HepG2 (cell line): ENCODE measurements at regions not wholly inside any gene's neighbourhood (a gene's known extent, or its start where the extent isn't known, plus 50 kb on each side); places are given as distances from the start of the nearest gene placed in this dataset.

Source experiments
- ATAC-seq: fragments of 200-7000 bp; cut with Tn5 transposase; 3 replicates; pipeline ENCODE4 v1.9.1; 2020; ENCODE audit warnings: mild to moderate bottlenecking, moderate library complexity
- BruUV-seq: library from RNA; stranded (reverse); fragments of 400-500 nt; replicated peaks from 2 replicates; lab custom pipeline; 2021; lab: Mats Ljungman, UMichigan
- CTCF ChIA-PET: fragments of 300-600 bp; formaldehyde crosslinking; extraction: SDS; loops from one replicate; lab custom pipeline; 2021; ENCODE audit warnings: low total read pairs, inconsistent platforms, low intra/inter-chr PET ratio; lab: Yijun Ruan, JAX
- POLR2A ChIA-PET: fragments of 350-600 bp; sonication (Branson Sonifier 250); formaldehyde crosslinking; loops from one replicate; lab custom pipeline; 2020; ENCODE audit warnings: antibody characterized with exemption, inconsistent platforms; lab: Yijun Ruan, JAX
- DNase-seq: peaks from one replicate; pipeline ENCODE4 v3.0.0-alpha.2; 2015; ENCODE audit warnings: low spot score
- FAIRE-seq: peaks from 3 replicates; lab custom pipeline; 2011; peaks lifted over from hg19 to GRCh38; lab: Jason Lieb, UNC
- H2AFZ ChIP-seq: one replicate; pipeline ENCODE4 v1.6.1; 2011; ENCODE audit warnings: low read length, inconsistent platforms
- H3K27ac ChIP-seq: fragments of 300-600 bp; 3 replicates; pipeline ENCODE4 v1.8.0; 2011; ENCODE audit warnings: mixed run types, mild to moderate bottlenecking, mixed read lengths, low read length, inconsistent platforms; ENCODE audit not compliant: insufficient read depth; ENCODE audit errors: extremely low read length
- H3K27me3 ChIP-seq, 2 experiments: fragments of 200-600 bp in 1 of 2; 2 replicates in 1 of 2; 3 replicates in 1 of 2; pipeline versions ENCODE4 v1.6.0 to v1.8.0; 2011; ENCODE audit warnings: low read length in 2 of 2, mild to moderate bottlenecking in 2 of 2, moderate library complexity in 2 of 2, inconsistent platforms in 1 of 2; ENCODE audit not compliant: insufficient read depth in 2 of 2, control insufficient read depth in 1 of 2
- H3K36me3 ChIP-seq, 2 experiments: fragments of 200-600 bp in 1 of 2; replicated peaks in 1 of 2; 2 replicates in 1 of 2; 3 replicates in 1 of 2; pipeline versions ENCODE4 v1.5.1 to v1.8.0; 2011; ENCODE audit warnings: low read length in 2 of 2, inconsistent platforms in 1 of 2; ENCODE audit not compliant: insufficient read depth in 2 of 2, control insufficient read depth in 1 of 2
- H3K4me1 ChIP-seq: 2 replicates; pipeline ENCODE4 v1.5.1; 2012; ENCODE audit warnings: low read length, inconsistent platforms; ENCODE audit not compliant: insufficient read depth
- H3K4me2 ChIP-seq: 2 replicates; pipeline ENCODE4 v1.6.0; 2011; ENCODE audit warnings: low read depth, low read length, inconsistent platforms
- H3K4me3 ChIP-seq, 3 experiments: fragments of 200-600 bp in 1 of 3; sonication (generic), shearing (Covaris generic) in 1 of 3; replicated peaks in 1 of 3; 2 replicates each; pipeline ENCODE4 v1.5.1; 2011 to 2016; ENCODE audit warnings: low read length in 3 of 3, inconsistent platforms in 2 of 3, low read depth in 2 of 3, mild to moderate bottlenecking in 2 of 3, control low read depth in 1 of 3, mixed read lengths in 1 of 3; ENCODE audit not compliant: insufficient read depth in 1 of 3
- H3K79me2 ChIP-seq: one replicate; pipeline ENCODE4 v1.6.1; 2011; ENCODE audit warnings: low read length, inconsistent platforms; ENCODE audit not compliant: insufficient read depth
- H3K9ac ChIP-seq: 2 replicates; pipeline ENCODE4 v1.6.0; 2011; ENCODE audit warnings: mild to moderate bottlenecking, low read depth, low read length, inconsistent platforms; ENCODE audit not compliant: insufficient read depth
- H3K9me3 ChIP-seq: 2 replicates; pipeline ENCODE4 v1.5.1; 2012; ENCODE audit warnings: mild to moderate bottlenecking, low read length
- H4K20me1 ChIP-seq: 2 replicates; pipeline ENCODE4 v1.6.0; 2011; ENCODE audit warnings: inconsistent platforms, mild to moderate bottlenecking, low read length, moderate library complexity; ENCODE audit not compliant: insufficient read depth
- ATF2 ChIP-seq: sonication (generic); formaldehyde crosslinking; IDR thresholded peaks from 2 replicates; pipeline ENCODE4 v1.4.0; 2020; ENCODE audit warnings: missing genetic modification reagents
- EZH2 ChIP-seq: conservative IDR thresholded peaks from 2 replicates; pipeline ENCODE4 v1.6.1; 2012; ENCODE audit warnings: mild to moderate bottlenecking, low read depth, low read length, moderate library complexity
- GMEB1 ChIP-seq: sonication (generic); formaldehyde crosslinking; IDR thresholded peaks from 2 replicates; pipeline ENCODE4 v1.5.1; 2020; ENCODE audit warnings: missing genetic modification reagents, mild to moderate bottlenecking, borderline replicate concordance
- MAFF ChIP-seq: IDR thresholded peaks from 2 replicates; pipeline ENCODE4 v1.6.1; 2011; ENCODE audit warnings: low read depth, low read length, improper control_type of control experiment
- MXD4 ChIP-seq: IDR thresholded peaks from 2 replicates; pipeline ENCODE4 v1.6.1; 2016; ENCODE audit warnings: mild to moderate bottlenecking, missing biosample characterization, missing genetic modification reagents
- NFRKB ChIP-seq: fragments of 450-650 bp; IDR thresholded peaks from 2 replicates; pipeline ENCODE4 v1.6.1; 2017
- RXRB ChIP-seq: IDR thresholded peaks from 2 replicates; pipeline ENCODE4 v1.6.1; 2016; ENCODE audit warnings: borderline replicate concordance, missing genetic modification reagents, missing compliant biosample characterization
- SMAD9 ChIP-seq: sonication (generic); formaldehyde crosslinking; IDR thresholded peaks from 2 replicates; pipeline ENCODE4 v1.5.1; 2020; ENCODE audit warnings: mild to moderate bottlenecking, missing genetic modification reagents
- ZNF138 ChIP-seq: sonication (generic); formaldehyde crosslinking; IDR thresholded peaks from 2 replicates; pipeline ENCODE4 v1.5.0; 2020; ENCODE audit warnings: mild to moderate bottlenecking, low read depth, missing genetic modification reagents
- ZNF232 ChIP-seq: sonication (generic); formaldehyde crosslinking; IDR thresholded peaks from 2 replicates; pipeline ENCODE4 v1.4.0; 2020; ENCODE audit warnings: missing genetic modification reagents, borderline replicate concordance
- ZNF333 ChIP-seq: sonication (generic); formaldehyde crosslinking; IDR thresholded peaks from 2 replicates; pipeline ENCODE4 v1.4.0; 2020; ENCODE audit warnings: mild to moderate bottlenecking, missing genetic modification reagents, borderline replicate concordance
- ZNF431 ChIP-seq: sonication (generic); formaldehyde crosslinking; IDR thresholded peaks from 2 replicates; pipeline ENCODE4 v1.9.0; 2022; ENCODE audit warnings: missing genetic modification reagents, low read depth, mild to moderate bottlenecking, borderline replicate concordance
- ZNF510 ChIP-seq: sonication (generic); formaldehyde crosslinking; IDR thresholded peaks from 2 replicates; pipeline ENCODE4 v1.4.0; 2020; ENCODE audit warnings: low read depth, mild to moderate bottlenecking, missing genetic modification reagents
- ZNF546 ChIP-seq: sonication (generic); formaldehyde crosslinking; conservative IDR thresholded peaks from 2 replicates; pipeline ENCODE4 v1.8.1; 2023; ENCODE audit warnings: mild to moderate bottlenecking, missing genetic modification reagents
- ZNF572 ChIP-seq: sonication (generic); formaldehyde crosslinking; IDR thresholded peaks from 2 replicates; pipeline ENCODE4 v1.5.1; 2020; ENCODE audit warnings: mild to moderate bottlenecking, missing genetic modification reagents
- WGBS: methylation state at CpG from one replicate; pipeline ENCODE4 v1.1.6; 2017; ENCODE audit warnings: low lambda C conversion rate; 5-methylcytosine and 5-hydroxymethylcytosine counted together
- in situ Hi-C: cut with HindIII; loops from 2 replicates; pipeline ENCODE4 v1.10.0; 2017; ENCODE audit warnings: low pct_unique_long_range_greater_than_20kb; ENCODE audit not compliant: extremely low pct_ligation_motif_present
- intact Hi-C: fragments of 100-400 bp; cut with micrococcal nuclease; formaldehyde crosslinking; loops from one replicate; pipeline ENCODE4 v1.10.0; 2022; ENCODE audit not compliant: unreplicated experiment

- Histone ChIP-seq H3K27me3 (no peaks in the 10 kb centered on the region), H3K9me3 (no peaks in the 10 kb centered on the region), H3K79me2 (no peaks in the 10 kb centered on the region), H3K27ac (no peak overlapping the region), H3K4me2 (no peak overlapping the region), H3K36me3 (no peaks in the 10 kb centered on the region), H2AFZ (no peak overlapping the region), H4K20me1 (no peaks in the 10 kb centered on the region), H3K4me1 (no peaks in the 10 kb centered on the region), H3K4me3 (no peak overlapping the region), H3K9ac (no peak overlapping the region)
- FAIRE-seq (no peak), ATAC-seq (no peak), DNase-seq (no peak)
- CTCF ChIA-PET, result no interaction called here
- TF ChIP-seq ATF2 (CRISPR knock-in tag), result no peak
- 0 out of 2 replicates have a peak, but pooled peaks have one; percentile 15 for TF ChIP-seq MAFF
- BruUV-seq, result no TSS peak
- in situ Hi-C loops, result no loop called here
- POLR2A ChIA-PET, result no interaction called here
- 36% methylated on average over 7 of the region's 7 CpGs for WGBS
- intact Hi-C loops, result no loop called here
Measured at GRCh38 chr5:58133216-58133615, 326.7 kb downstream of the PLK2 start.

GRCh38 chr5:58127255-58128220 is 332.3 kb downstream of the PLK2 start:
- no TSS peak for BruUV-seq
- Histone ChIP-seq H3K9ac (no peak overlapping the region), H3K27ac (no peak overlapping the region), H3K27me3 (no peaks in the 10 kb centered on the region)
- no peak for DNase-seq
- FAIRE-seq, result no peak
- intact Hi-C loops, result no loop called here
- no peak for ATAC-seq
- no peak for TF ChIP-seq ZNF138 (CRISPR knock-in tag)
- TF ChIP-seq ZNF510 (CRISPR knock-in tag), result no peak
- TF ChIP-seq ZNF546 (CRISPR knock-in tag), result no peak
- no peak for TF ChIP-seq MXD4 (CRISPR knock-in tag)
- TF ChIP-seq RXRB (CRISPR knock-in tag), result no peak
- no peak for TF ChIP-seq ZNF333 (CRISPR knock-in tag)
- no peak for TF ChIP-seq SMAD9
- no peak for TF ChIP-seq NFRKB
- TF ChIP-seq ZNF232, result no peak
- no peak for TF ChIP-seq ZNF431 (CRISPR knock-in tag)
- no peak for TF ChIP-seq GMEB1 (CRISPR knock-in tag)
- no peak for TF ChIP-seq EZH2
- TF ChIP-seq ZNF572 (CRISPR knock-in tag), result no peak
- TF ChIP-seq, all 625 proteins: peak for 0
- ChIA-PET POLR2A (no interaction called here), CTCF (no interaction called here)
- no peaks in the 10 kb centered on the region for H3K36me3 ChIP-seq
- no peaks in the 10 kb centered on the region for H3K4me1 ChIP-seq
- in situ Hi-C loops, result no loop called here
- 7% methylated on average over 11 of the region's 11 CpGs for WGBS
- H3K9me3 ChIP-seq, result no peaks in the 10 kb centered on the region
- no peak overlapping the region for H2AFZ ChIP-seq
- no peak overlapping the region for H3K4me3 ChIP-seq
- no peaks in the 10 kb centered on the region for H3K79me2 ChIP-seq
- H4K20me1 ChIP-seq, result no peaks in the 10 kb centered on the region
- no peak overlapping the region for H3K4me2 ChIP-seq
